ENCODE measurements at regions not wholly inside any gene's neighbourhood (a gene's known extent, or its start where the extent isn't known, plus 50 kb on each side); places are given as distances from the start of the nearest gene placed in this dataset.
"Not testable (repeated sequence)": the region's sequence is repeated elsewhere in the genome, so short reads cannot be mapped to it uniquely, and the experiment has no call there.

GRCh38 chr5:2382776-2383697, 368.4 kb downstream of the IRX2 start:
- no peak for DNase-seq (ENCODE audit: low spot score)

GRCh38 chr5:2381861-2382260, 369.6 kb downstream of the IRX2 start:
- DNase-seq (ENCODE audit: low spot score), result no peak

- DNase-seq (ENCODE audit: low spot score), result no peak
These were observed 370.4 kb downstream of the IRX2 start for GRCh38 chr5:2381070-2381469.

GRCh38 chr5:2378976-2379375, 372.5 kb downstream of the IRX2 start:
- DNase-seq (ENCODE audit: low spot score), result no peak

- DNase-seq (ENCODE audit: low spot score), result no peak
These were observed 373.4 kb downstream of the IRX2 start for GRCh38 chr5:2378108-2378507.

- DNase-seq (ENCODE audit: low spot score), result no peak
These were observed 375.0 kb downstream of the IRX2 start for GRCh38 chr5:2376486-2376885.

- DNase-seq (ENCODE audit: low spot score), result no peak
These were observed 375.7 kb downstream of the IRX2 start for GRCh38 chr5:2375757-2376250.

GRCh38 chr5:2375291-2375690, 376.2 kb downstream of the IRX2 start:
- no peak for DNase-seq (ENCODE audit: low spot score)

- DNase-seq (ENCODE audit: low spot score), result no peak
These were observed 376.8 kb downstream of the IRX2 start for GRCh38 chr5:2374703-2375102.

GRCh38 chr5:2373631-2374030, 377.8 kb downstream of the IRX2 start:
- DNase-seq (ENCODE audit: low spot score), result no peak

GRCh38 chr5:2371419-2371710, 380.1 kb downstream of the IRX2 start:
- DNase-seq (ENCODE audit: low spot score), result no peak

GRCh38 chr5:2370626-2371418, 380.7 kb downstream of the IRX2 start:
- DNase-seq (ENCODE audit: low spot score), result no peak

GRCh38 chr5:2369178-2369577, 382.3 kb downstream of the IRX2 start:
- no peak for DNase-seq (ENCODE audit: low spot score)

- DNase-seq (ENCODE audit: low spot score), result no peak
These were observed 384.7 kb downstream of the IRX2 start for GRCh38 chr5:2366816-2367215.

- no peak for DNase-seq (ENCODE audit: low spot score)
These were observed 394.2 kb downstream of the IRX2 start for GRCh38 chr5:2357309-2357708.

GRCh38 chr5:2355859-2356258, 395.6 kb downstream of the IRX2 start:
- no peak for DNase-seq (ENCODE audit: low spot score)

- DNase-seq (ENCODE audit: low spot score), result no peak
These were observed 397.5 kb downstream of the IRX2 start for GRCh38 chr5:2353871-2354440.

GRCh38 chr5:2353211-2353610, 398.3 kb downstream of the IRX2 start:
- DNase-seq (ENCODE audit: low spot score), result no peak

- no peak for DNase-seq (ENCODE audit: low spot score)
These were observed 399.2 kb downstream of the IRX2 start for GRCh38 chr5:2352101-2352861.

- DNase-seq (ENCODE audit: low spot score), result not testable (repeated sequence)
These were observed 401.7 kb downstream of the IRX2 start for GRCh38 chr5:2349768-2350167.

- DNase-seq (ENCODE audit: low spot score), result no peak
These were observed 412.8 kb downstream of the IRX2 start for GRCh38 chr5:2338686-2339085.
